Activated naive CD8-positive, alpha-beta T cell treated with anti-CD3 and anti-CD28 coated beads for 36 hours (primary cell): ENCODE measurements at regions not wholly inside any gene's neighbourhood (a gene's known extent, or its start where the extent isn't known, plus 50 kb on each side); places are given as distances from the start of the nearest gene placed in this dataset.
"Not testable (repeated sequence)": the region's sequence is repeated elsewhere in the genome, so short reads cannot be mapped to it uniquely, and the experiment has no call there.

ENCODE experiments used
- DNase-seq: peaks from one replicate; pipeline ENCODE4 v3.0.0; 2021
- H3K27ac Mint-ChIP-seq: one replicate; pipeline ENCODE4 v1.8.0; 2022; ENCODE audit warnings: mild to moderate bottlenecking, moderate library complexity, mixed read lengths
- H3K27me3 Mint-ChIP-seq: one replicate; pipeline ENCODE4 v1.8.0; 2022; ENCODE audit warnings: mild to moderate bottlenecking, mixed read lengths
- H3K36me3 Mint-ChIP-seq: one replicate; pipeline ENCODE4 v1.8.0; 2021; ENCODE audit warnings: mild to moderate bottlenecking, mixed read lengths
- H3K4me1 Mint-ChIP-seq: one replicate; pipeline ENCODE4 v1.8.0; 2021; ENCODE audit warnings: mixed read lengths
- H3K4me3 Mint-ChIP-seq: one replicate; pipeline ENCODE4 v1.8.0; 2022; ENCODE audit warnings: mild to moderate bottlenecking, moderate library complexity, mixed read lengths
- H3K9me3 Mint-ChIP-seq: one replicate; pipeline ENCODE4 v1.8.0; 2022; ENCODE audit warnings: mixed read lengths

DNA sequence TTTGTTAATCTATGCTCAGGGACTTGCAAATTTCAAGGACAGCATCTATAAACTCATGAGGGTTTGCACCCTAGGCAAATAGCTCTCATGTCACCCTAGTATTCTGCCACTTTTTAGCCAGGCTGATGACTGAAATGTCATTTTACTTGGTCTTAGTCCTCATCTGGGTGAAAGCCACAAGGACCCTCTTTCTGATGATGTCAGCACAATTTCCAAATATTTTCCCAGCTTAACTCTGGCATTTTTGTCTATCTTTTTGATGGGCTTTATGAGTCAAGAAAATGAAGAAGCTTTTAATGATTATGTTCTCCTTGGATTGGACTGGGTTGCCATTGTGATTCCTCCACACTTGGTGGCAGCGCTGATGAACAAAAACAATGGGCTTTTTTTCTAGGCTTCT is 420.1 kb upstream of the BTBD3 start:
- Mint-ChIP-seq H3K36me3 (no peaks in the 10 kb centered on the region), H3K27ac (no peak overlapping the region), H3K4me3 (no peak overlapping the region), H3K4me1 (no peaks in the 10 kb centered on the region), H3K9me3 (no peaks in the 10 kb centered on the region), H3K27me3 (no peaks in the 10 kb centered on the region)
- no peak for DNase-seq

DNA sequence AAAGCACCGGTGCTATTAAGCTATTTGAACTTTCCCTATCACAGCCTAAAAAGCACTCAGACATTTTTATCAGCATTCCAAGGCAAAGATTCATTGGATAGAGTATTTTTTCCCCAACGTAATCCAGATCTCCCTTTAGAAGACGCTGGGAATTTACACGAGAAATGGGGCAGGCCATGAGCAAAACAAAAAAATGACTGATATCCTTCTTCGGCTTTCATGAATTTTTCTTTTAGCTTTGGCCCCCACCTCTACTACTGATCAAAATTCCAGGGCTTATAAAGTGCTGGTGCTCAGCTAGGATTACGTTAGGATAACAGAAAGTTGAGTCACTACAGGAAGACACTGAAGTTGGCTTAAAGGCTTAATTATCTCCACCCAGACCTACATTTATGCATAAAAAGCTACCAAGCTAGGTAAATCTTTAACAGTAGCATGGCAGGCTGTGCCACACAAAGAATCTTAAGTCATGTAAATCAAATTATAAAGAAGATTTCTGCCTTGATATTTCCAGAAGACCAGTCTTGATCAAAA is 418.5 kb upstream of the BTBD3 start:
- H3K9me3 Mint-ChIP-seq: peaks cover 2% of the 10 kb centered on the region
- H3K4me3 Mint-ChIP-seq: no peak overlapping the region
- H3K36me3 Mint-ChIP-seq: no peaks in the 10 kb centered on the region
- no peaks in the 10 kb centered on the region for H3K4me1 Mint-ChIP-seq
- DNase-seq: no peak
- H3K27ac Mint-ChIP-seq: no peak overlapping the region
- no peaks in the 10 kb centered on the region for H3K27me3 Mint-ChIP-seq

DNA sequence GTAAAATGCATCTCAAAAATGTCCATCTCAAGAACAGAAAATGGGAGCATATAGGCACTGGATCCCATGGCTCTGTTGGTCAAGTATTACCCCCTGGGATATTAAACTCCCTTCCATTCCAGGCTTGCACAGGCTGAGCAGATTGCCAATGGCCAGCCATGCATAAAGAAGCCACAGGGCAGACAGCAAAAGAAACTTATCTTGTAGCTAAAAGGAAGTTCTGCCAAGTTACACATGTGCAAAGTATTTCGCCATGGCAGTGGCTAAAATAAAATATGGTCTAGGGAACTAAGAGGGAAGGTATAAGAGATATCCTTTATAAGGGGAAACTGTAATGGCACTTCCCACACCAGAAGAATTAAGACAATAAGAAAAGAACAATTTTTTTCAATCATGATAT is 415.6 kb upstream of the BTBD3 start:
- H3K9me3 Mint-ChIP-seq: peaks cover 3% of the 10 kb centered on the region
- no peak overlapping the region for H3K27ac Mint-ChIP-seq
- H3K4me3 Mint-ChIP-seq: no peak overlapping the region
- no peaks in the 10 kb centered on the region for H3K36me3 Mint-ChIP-seq
- H3K27me3 Mint-ChIP-seq: no peaks in the 10 kb centered on the region
- no peaks in the 10 kb centered on the region for H3K4me1 Mint-ChIP-seq
- no peak for DNase-seq

DNA sequence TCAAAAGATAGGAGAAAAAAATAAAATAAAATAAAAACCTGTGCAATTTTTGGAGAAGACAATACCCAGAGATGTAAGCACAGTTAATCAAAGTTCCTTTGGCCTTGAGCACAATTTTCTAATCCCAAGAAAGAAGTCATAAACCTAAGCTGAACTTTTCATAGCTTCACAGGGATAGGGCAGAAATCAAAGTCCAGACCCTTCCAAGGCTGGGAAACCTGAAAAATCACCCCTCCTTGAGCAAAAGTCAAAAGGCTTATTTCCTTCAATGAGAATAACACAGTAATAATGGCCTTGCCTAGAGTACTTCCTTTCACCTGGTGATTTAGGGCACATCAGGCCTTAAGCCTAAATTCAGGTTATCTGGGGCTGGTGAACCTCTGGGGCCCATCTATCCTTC is 415.0 kb upstream of the BTBD3 start:
- DNase-seq: no peak
- Mint-ChIP-seq H3K27me3 (no peaks in the 10 kb centered on the region), H3K4me1 (no peaks in the 10 kb centered on the region), H3K4me3 (no peak overlapping the region), H3K27ac (no peak overlapping the region), H3K36me3 (no peaks in the 10 kb centered on the region), H3K9me3 (peaks cover 3% of the 10 kb centered on the region)

DNA sequence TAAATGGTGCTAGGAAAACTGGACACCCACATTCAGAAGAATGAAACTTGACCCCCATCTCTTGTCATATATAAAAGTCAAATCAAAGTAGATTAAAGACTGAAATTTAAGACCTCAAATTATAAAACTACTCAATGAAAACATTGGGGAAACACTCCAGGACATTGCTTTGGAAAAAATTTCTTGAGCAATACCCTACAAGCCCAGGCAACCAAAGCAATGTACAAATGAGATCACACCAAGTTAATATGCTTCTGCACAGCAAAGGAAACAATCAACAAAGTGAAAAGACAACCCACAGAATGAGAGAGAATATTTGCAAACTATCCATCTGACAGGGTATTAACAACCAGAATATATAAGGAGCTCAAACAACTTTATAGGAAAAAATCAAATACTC is 407.9 kb upstream of the BTBD3 start:
- Mint-ChIP-seq H3K27me3 (no peaks in the 10 kb centered on the region), H3K4me3 (no peak overlapping the region), H3K36me3 (no peaks in the 10 kb centered on the region), H3K4me1 (no peaks in the 10 kb centered on the region), H3K9me3 (peaks cover 3% of the 10 kb centered on the region), H3K27ac (no peak overlapping the region)
- no peak for DNase-seq

DNA sequence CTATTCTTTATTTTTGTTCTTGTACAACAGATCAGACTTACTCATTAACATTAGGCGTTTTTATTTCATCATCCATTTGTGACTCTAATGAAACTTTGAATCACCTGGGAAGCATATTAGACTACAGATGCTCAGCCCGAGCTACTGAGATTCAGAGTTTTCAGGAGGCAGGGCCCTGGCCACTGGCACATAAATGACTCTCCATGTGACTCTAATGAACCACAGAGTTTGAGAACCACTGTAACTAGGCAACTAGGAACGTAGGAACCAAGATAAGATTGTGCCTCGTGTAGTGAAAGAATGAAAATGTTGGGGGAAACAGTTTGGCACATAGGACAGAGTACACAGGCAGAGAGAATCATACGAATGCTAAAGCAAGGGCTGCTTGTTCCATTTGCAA is 405.9 kb upstream of the BTBD3 start:
- no peak for DNase-seq
- no peaks in the 10 kb centered on the region for H3K27me3 Mint-ChIP-seq
- no peak overlapping the region for H3K4me3 Mint-ChIP-seq
- no peaks in the 10 kb centered on the region for H3K4me1 Mint-ChIP-seq
- no peaks in the 10 kb centered on the region for H3K36me3 Mint-ChIP-seq
- no peak overlapping the region for H3K27ac Mint-ChIP-seq
- H3K9me3 Mint-ChIP-seq: peaks cover 2% of the 10 kb centered on the region

DNA sequence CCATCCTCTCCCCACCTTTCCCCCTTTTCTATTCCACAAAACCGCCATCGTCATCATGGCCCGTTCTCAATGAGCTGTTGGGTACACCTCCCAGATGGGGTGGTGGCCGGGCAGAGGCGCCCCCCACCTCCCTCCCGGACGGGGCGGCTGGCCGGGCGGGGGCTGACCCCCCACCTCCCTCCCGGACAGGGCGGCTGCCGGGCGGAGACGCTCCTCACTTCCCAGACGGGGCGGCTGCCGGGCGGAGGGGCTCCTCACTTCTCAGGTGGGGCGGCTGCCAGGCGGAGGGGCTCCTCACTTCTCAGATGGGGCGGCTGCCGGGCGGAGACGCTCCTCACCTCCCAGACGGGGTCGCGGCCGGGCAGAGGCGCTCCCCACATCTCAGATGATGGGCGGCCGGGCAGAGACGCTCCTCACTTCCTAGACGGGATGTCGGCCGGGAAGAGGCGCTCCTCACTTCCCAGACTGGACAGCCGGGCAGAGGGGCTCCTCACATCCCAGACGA is 404.4 kb upstream of the BTBD3 start:
- not testable (repeated sequence) for H3K27ac Mint-ChIP-seq

DNA sequence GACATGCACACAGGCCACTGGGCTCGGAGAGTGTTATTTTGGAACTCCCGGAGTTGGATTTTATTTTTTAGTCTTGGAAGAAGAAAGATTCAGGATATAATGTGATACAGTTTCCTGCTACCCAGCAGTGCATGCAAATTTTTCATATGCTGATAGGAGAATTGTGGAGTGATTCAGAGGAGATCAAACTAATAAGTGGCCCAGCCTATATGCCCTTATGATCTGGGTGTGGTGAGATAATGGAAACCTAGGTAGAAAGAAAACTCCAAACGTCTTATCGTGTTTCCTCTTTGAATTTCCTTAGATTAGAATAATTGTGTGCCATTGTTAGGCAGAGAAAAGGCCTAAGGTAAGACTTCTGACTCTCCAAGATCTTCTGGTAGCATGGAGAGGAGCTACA is 401.2 kb upstream of the BTBD3 start:
- no peak for DNase-seq
- H3K4me3 Mint-ChIP-seq: no peak overlapping the region
- no peaks in the 10 kb centered on the region for H3K9me3 Mint-ChIP-seq
- H3K27me3 Mint-ChIP-seq: no peaks in the 10 kb centered on the region
- H3K4me1 Mint-ChIP-seq: no peaks in the 10 kb centered on the region
- no peak overlapping the region for H3K27ac Mint-ChIP-seq
- no peaks in the 10 kb centered on the region for H3K36me3 Mint-ChIP-seq

More for the DNA sequence above, 404.4 kb upstream of the BTBD3 start:
- not testable (repeated sequence) for H3K4me1 Mint-ChIP-seq, H3K36me3 Mint-ChIP-seq, DNase-seq, H3K9me3 Mint-ChIP-seq, H3K27me3 Mint-ChIP-seq, H3K4me3 Mint-ChIP-seq

DNA sequence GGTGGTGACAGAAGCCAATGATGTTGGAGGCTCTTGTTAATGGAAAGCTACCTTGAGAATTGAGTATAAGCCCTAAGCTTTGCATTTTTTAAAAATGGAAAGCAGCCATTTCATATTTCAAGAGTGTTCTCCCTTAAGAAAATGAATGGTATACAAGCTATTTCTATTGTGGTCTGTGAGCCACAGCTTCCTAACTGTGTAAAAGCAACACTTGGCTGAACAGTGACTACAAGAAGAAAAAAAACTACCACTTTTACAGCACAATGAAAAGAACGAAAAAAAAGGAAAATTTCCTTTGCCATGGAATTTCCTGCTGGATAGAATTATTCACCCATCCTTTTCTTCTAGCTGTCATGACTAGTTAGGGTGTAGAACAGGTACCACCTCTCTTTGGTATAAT is 397.1 kb upstream of the BTBD3 start:
- Mint-ChIP-seq H3K4me3 (no peak overlapping the region), H3K9me3 (peaks cover 2% of the 10 kb centered on the region), H3K27ac (no peak overlapping the region), H3K27me3 (no peaks in the 10 kb centered on the region), H3K4me1 (no peaks in the 10 kb centered on the region), H3K36me3 (no peaks in the 10 kb centered on the region)
- DNase-seq: no peak

DNA sequence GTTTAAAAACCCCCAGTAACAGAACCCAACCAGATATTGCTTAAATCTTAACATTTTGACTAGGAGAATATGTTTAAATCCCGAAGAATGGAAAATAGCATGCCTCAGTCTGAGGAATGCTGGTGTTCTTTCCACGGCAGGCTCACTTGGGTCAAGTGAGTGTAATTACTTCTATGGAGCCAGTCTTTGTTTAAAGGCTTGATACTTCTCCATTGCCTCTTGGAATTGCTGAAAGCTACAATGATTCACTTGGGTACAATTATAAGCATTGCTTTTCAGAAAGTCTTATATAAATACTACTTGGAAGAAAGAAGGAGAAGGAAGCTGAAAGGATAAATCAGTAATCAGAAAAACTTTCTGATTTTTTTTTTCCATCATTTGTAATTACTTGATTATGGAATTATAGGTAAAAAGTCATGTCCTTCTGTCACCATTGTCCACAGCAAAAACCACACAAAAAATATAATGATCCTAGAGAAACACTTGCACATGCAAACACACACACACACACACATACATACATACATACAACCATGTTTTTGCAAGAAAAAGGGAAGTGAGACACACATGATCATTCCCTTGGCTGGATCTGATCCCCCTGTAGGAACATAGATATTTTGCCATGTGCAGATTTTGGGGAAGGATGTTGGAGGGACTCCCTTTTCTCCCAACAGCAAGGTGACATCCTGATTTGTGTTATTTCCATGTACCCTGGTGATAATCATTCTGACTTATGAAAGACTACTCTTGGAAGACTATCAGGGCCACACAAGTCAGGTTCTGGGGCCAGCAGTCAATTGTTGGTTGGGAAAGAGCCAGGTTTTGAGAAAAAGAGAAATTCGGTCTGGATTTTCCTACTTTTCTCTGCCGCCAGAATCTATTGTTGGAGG is 396.0 kb upstream of the BTBD3 start:
- H3K9me3 Mint-ChIP-seq: peaks cover 2% of the 10 kb centered on the region
- H3K4me3 Mint-ChIP-seq: no peak overlapping the region
- H3K36me3 Mint-ChIP-seq: no peaks in the 10 kb centered on the region
- H3K4me1 Mint-ChIP-seq: no peaks in the 10 kb centered on the region
- H3K27me3 Mint-ChIP-seq: no peaks in the 10 kb centered on the region
- no peak for DNase-seq
- no peak overlapping the region for H3K27ac Mint-ChIP-seq

DNA sequence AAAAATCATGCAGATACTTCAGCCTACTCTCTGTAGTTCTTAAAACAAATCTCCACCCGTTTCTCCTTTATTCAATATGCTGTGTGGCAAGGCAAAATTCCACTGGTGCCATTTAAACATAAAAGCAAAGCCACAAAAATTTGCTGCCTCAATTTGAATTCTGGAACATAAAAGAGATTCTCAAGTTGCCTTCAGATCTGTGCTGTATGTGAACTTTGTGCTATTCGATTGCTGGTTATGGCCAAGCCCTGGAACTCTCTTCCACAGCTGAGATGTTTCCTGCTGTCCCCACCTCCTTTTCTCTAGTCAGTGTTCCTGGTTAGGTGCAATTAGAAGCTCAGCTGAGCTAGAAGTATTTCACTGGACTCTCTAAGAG is 395.3 kb upstream of the BTBD3 start:
- no peaks in the 10 kb centered on the region for H3K36me3 Mint-ChIP-seq
- no peaks in the 10 kb centered on the region for H3K27me3 Mint-ChIP-seq
- H3K4me1 Mint-ChIP-seq: no peaks in the 10 kb centered on the region

DNA sequence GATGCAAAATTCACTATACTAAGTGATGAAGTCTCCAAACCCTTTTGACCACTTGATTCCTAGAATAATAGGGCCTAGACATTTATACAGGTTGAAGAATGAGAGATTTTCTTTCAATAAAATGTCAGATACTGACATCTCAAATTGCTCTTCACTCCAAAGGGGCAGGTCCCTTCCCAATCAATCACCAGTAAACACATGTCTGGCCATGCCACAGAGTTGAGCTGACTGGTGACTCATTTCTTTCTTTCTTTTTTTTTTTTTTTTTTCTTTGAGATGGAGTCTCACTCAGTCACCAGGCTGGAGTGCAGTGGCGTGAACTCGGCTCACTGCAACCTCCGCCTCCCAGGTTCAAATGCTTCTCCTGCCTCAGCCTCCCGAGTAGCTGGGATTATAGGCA is 388.6 kb upstream of the BTBD3 start:
- no peak overlapping the region for H3K4me3 Mint-ChIP-seq
- no peaks in the 10 kb centered on the region for H3K4me1 Mint-ChIP-seq
- H3K9me3 Mint-ChIP-seq: peaks cover 21% of the 10 kb centered on the region
- no peak for DNase-seq
- H3K36me3 Mint-ChIP-seq: no peaks in the 10 kb centered on the region
- H3K27ac Mint-ChIP-seq: no peak overlapping the region
- H3K27me3 Mint-ChIP-seq: no peaks in the 10 kb centered on the region

More for the DNA sequence above, 395.3 kb upstream of the BTBD3 start:
- peaks cover 3% of the 10 kb centered on the region for H3K9me3 Mint-ChIP-seq
- H3K4me3 Mint-ChIP-seq: no peak overlapping the region
- no peak for DNase-seq
- H3K27ac Mint-ChIP-seq: no peak overlapping the region

DNA sequence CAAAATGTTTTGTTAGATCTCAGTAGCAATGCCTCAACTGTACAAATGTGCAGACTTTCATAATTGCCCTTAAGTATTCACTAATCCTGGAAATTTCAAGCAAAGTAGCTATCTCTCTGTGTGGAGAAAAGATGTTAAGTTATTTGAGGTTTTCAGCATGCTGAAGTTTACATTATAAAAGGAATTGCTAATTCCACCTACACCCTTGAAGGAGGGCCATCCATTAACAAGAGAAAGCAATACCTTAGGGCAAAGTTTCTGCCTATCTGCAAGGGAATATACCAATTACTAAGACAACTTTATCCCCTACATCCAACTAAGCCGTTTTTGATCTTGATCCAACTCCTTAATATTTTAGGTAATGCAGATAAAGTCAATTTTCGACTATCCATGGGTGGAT is 380.7 kb upstream of the BTBD3 start:
- Mint-ChIP-seq H3K36me3 (no peaks in the 10 kb centered on the region), H3K27ac (no peak overlapping the region), H3K4me3 (no peak overlapping the region), H3K4me1 (no peaks in the 10 kb centered on the region), H3K27me3 (no peaks in the 10 kb centered on the region), H3K9me3 (no peaks in the 10 kb centered on the region)
- no peak for DNase-seq

DNA sequence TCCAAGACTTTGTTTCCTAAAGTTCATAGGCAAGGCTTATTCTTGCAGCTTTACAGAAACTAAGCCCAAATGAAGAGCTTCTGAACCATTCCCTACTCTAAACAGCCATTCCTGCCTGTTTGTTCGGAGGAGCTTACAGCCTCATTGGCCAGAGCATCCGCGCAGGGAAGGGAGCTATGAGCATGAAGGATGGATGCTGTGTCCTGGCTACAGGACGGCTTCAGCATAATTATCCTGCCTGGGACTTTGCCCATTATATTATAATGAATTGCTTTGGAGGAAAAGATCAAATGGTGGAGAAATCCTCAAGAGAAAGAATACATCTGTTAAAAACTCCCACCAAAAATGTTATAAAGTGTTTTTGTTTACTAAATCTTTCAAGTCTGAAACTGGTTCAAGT is 378.2 kb upstream of the BTBD3 start:
- DNase-seq: no peak
- no peaks in the 10 kb centered on the region for H3K36me3 Mint-ChIP-seq
- H3K4me3 Mint-ChIP-seq: no peak overlapping the region
- H3K27me3 Mint-ChIP-seq: no peaks in the 10 kb centered on the region
- H3K4me1 Mint-ChIP-seq: no peaks in the 10 kb centered on the region
- H3K27ac Mint-ChIP-seq: no peak overlapping the region
- H3K9me3 Mint-ChIP-seq: no peaks in the 10 kb centered on the region

DNA sequence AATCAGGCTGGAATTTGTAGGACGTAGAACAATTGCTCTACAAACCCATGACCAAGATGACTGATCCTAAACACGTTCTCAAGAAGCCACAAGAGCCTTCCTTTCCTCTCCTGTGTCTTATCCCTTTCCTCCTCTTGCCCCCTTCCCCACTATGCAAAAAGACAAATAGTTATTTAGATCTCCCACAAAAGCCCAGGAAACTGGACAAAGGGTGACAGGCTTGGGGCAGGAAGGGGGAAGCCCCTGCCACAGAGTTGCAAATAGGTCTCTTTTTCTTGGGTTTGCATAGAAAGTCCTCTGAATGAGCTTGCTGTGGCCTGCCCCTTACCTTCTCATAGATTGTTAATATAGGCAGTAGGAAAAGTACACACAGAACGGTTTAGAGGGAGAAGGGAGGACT is 377.1 kb upstream of the BTBD3 start:
- Mint-ChIP-seq H3K36me3 (no peaks in the 10 kb centered on the region), H3K27ac (no peak overlapping the region), H3K27me3 (no peaks in the 10 kb centered on the region), H3K9me3 (no peaks in the 10 kb centered on the region), H3K4me1 (no peaks in the 10 kb centered on the region), H3K4me3 (no peak overlapping the region)
- no peak for DNase-seq

DNA sequence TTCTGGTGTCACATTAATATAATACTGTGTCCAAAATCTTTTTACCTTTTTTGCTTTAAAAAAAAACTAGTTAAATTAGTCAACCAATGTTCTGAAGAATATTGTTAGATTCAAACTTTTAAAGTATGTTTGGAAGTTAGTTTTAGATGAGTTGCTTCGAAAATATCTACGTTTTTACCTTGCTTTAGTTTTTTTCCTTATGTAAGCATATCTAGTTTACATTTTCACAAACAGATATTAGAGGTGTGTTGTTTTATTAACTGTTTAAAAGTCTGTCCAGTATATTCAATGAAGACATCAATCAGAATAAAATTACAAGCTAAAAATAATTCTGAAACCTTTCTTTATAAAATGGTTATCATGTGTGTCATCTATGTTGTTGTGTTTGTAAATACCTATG is 375.0 kb upstream of the BTBD3 start:
- Mint-ChIP-seq H3K27ac (no peak overlapping the region), H3K9me3 (no peaks in the 10 kb centered on the region), H3K4me3 (no peak overlapping the region), H3K27me3 (no peaks in the 10 kb centered on the region), H3K4me1 (no peaks in the 10 kb centered on the region), H3K36me3 (no peaks in the 10 kb centered on the region)
- DNase-seq: no peak
